HL-60 (cell line): ENCODE measurements at regions not wholly inside any gene's neighbourhood (a gene's known extent, or its start where the extent isn't known, plus 50 kb on each side); places are given as distances from the start of the nearest gene placed in this dataset.

Source experiments
- CTCF ChIP-seq: IDR thresholded peaks from one replicate; pipeline ENCODE4 v1.5.1; 2011; ENCODE audit warnings: low read length, control low read depth, inconsistent platforms; ENCODE audit not compliant: insufficient read depth
- GABPA ChIP-seq: IDR thresholded peaks from 2 replicates; pipeline ENCODE4 v1.6.1; 2012; ENCODE audit warnings: low read depth
- POLR2AphosphoS5 ChIP-seq: IDR thresholded peaks from 2 replicates; pipeline ENCODE4 v1.6.1; 2012; ENCODE audit warnings: low read depth
- REST ChIP-seq: IDR thresholded peaks from 2 replicates; pipeline ENCODE4 v1.6.1; 2012; ENCODE audit warnings: low read depth; ENCODE audit not compliant: insufficient replicate concordance
- SPI1 ChIP-seq: IDR thresholded peaks from 2 replicates; pipeline ENCODE4 v1.6.1; 2012; ENCODE audit warnings: low read depth, mild to moderate bottlenecking, borderline replicate concordance

GRCh38 chr9:116057371-116057770 is 96.2 kb upstream of the PAPPA start:
- no peak for TF ChIP-seq REST
- TF ChIP-seq POLR2AphosphoS5: no peak
- TF ChIP-seq CTCF: no peak
- TF ChIP-seq GABPA: no peak
- TF ChIP-seq SPI1: no peak
